ENCODE measurements at regions not wholly inside any gene's neighbourhood (a gene's known extent, or its start where the extent isn't known, plus 50 kb on each side); places are given as distances from the start of the nearest gene placed in this dataset.

- 65 to 75% methylated on average over 4 of the region's 4 CpGs for WGBS, 2 experiments
Observed at GRCh38 chr17:68662037-68662432, 60.9 kb upstream of the FAM20A start.

GRCh38 chr17:68661265-68662036 is 60.3 kb upstream of the FAM20A start:
- H3K36me3 ChIP-seq (ENCODE audit: control insufficient read depth, insufficient read depth, low read length): no peaks in the 10 kb centered on the region
- H3K9me3 ChIP-seq (ENCODE audit: control insufficient read depth, low read length): no peaks in the 10 kb centered on the region
- no peaks in the 10 kb centered on the region for H3K27me3 ChIP-seq (ENCODE audit: control insufficient read depth, insufficient read depth, low read length, poor library complexity, severe bottlenecking)
- H3K27ac ChIP-seq (ENCODE audit: insufficient read depth, low read depth, low read length, poor library complexity, severe bottlenecking): no peak overlapping the region
- H3K4me3 ChIP-seq (ENCODE audit: insufficient read depth, low read depth, low read length): no peak overlapping the region
- no peaks in the 10 kb centered on the region for H3K4me1 ChIP-seq (ENCODE audit: control insufficient read depth, insufficient read depth, low read length)
- 33 to 58% methylated on average over 2 to 3 of the region's 3 CpGs for WGBS, 2 experiments

More at GRCh38 chr17:68662037-68662432, 60.9 kb upstream of the FAM20A start:
- Histone ChIP-seq H3K27me3 (ENCODE audit: control insufficient read depth, insufficient read depth, low read length, poor library complexity, severe bottlenecking) (no peaks in the 10 kb centered on the region), H3K36me3 (ENCODE audit: control insufficient read depth, insufficient read depth, low read length) (no peaks in the 10 kb centered on the region), H3K9me3 (ENCODE audit: control insufficient read depth, low read length) (no peaks in the 10 kb centered on the region), H3K27ac (ENCODE audit: insufficient read depth, low read depth, low read length, poor library complexity, severe bottlenecking) (no peak overlapping the region), H3K4me1 (ENCODE audit: control insufficient read depth, insufficient read depth, low read length) (no peaks in the 10 kb centered on the region), H3K4me3 (ENCODE audit: insufficient read depth, low read depth, low read length) (no peak overlapping the region)

- no peak overlapping the region for H3K27ac ChIP-seq (ENCODE audit: insufficient read depth, low read depth, low read length, poor library complexity, severe bottlenecking)
- no peaks in the 10 kb centered on the region for H3K36me3 ChIP-seq (ENCODE audit: control insufficient read depth, insufficient read depth, low read length)
- H3K4me1 ChIP-seq (ENCODE audit: control insufficient read depth, insufficient read depth, low read length): no peaks in the 10 kb centered on the region
- no peak overlapping the region for H3K4me3 ChIP-seq (ENCODE audit: insufficient read depth, low read depth, low read length)
- no peaks in the 10 kb centered on the region for H3K27me3 ChIP-seq (ENCODE audit: control insufficient read depth, insufficient read depth, low read length, poor library complexity, severe bottlenecking)
- no peaks in the 10 kb centered on the region for H3K9me3 ChIP-seq (ENCODE audit: control insufficient read depth, low read length)
- WGBS, 2 experiments: 90 to 100% methylated on average over 3 of the region's 3 CpGs
Observed at GRCh38 chr17:68660302-68660701, 59.1 kb upstream of the FAM20A start.

GRCh38 chr17:68658999-68659780 is 58.0 kb upstream of the FAM20A start:
- Histone ChIP-seq H3K36me3 (ENCODE audit: control insufficient read depth, insufficient read depth, low read length) (no peaks in the 10 kb centered on the region), H3K9me3 (ENCODE audit: control insufficient read depth, low read length) (no peaks in the 10 kb centered on the region), H3K4me3 (ENCODE audit: insufficient read depth, low read depth, low read length) (no peak overlapping the region), H3K27me3 (ENCODE audit: control insufficient read depth, insufficient read depth, low read length, poor library complexity, severe bottlenecking) (no peaks in the 10 kb centered on the region), H3K27ac (ENCODE audit: insufficient read depth, low read depth, low read length, poor library complexity, severe bottlenecking) (no peak overlapping the region), H3K4me1 (ENCODE audit: control insufficient read depth, insufficient read depth, low read length) (no peaks in the 10 kb centered on the region)
- WGBS, 2 experiments: 80 to 87% methylated on average over 6 to 7 of the region's 7 CpGs

- Histone ChIP-seq H3K27ac (ENCODE audit: insufficient read depth, low read depth, low read length, poor library complexity, severe bottlenecking) (no peak overlapping the region), H3K4me3 (ENCODE audit: insufficient read depth, low read depth, low read length) (no peak overlapping the region), H3K27me3 (ENCODE audit: control insufficient read depth, insufficient read depth, low read length, poor library complexity, severe bottlenecking) (no peaks in the 10 kb centered on the region)
Observed at GRCh38 chr17:68657576-68657975, 56.4 kb upstream of the FAM20A start.

GRCh38 chr17:68657166-68657565 is 56.0 kb upstream of the FAM20A start:
- no peaks in the 10 kb centered on the region for H3K4me1 ChIP-seq (ENCODE audit: control insufficient read depth, insufficient read depth, low read length)
- no peak overlapping the region for H3K4me3 ChIP-seq (ENCODE audit: insufficient read depth, low read depth, low read length)
- 89 to 96% methylated on average over 3 to 4 of the region's 4 CpGs for WGBS, 2 experiments
- H3K27me3 ChIP-seq (ENCODE audit: control insufficient read depth, insufficient read depth, low read length, poor library complexity, severe bottlenecking): no peaks in the 10 kb centered on the region
- H3K27ac ChIP-seq (ENCODE audit: insufficient read depth, low read depth, low read length, poor library complexity, severe bottlenecking): no peak overlapping the region
- no peaks in the 10 kb centered on the region for H3K9me3 ChIP-seq (ENCODE audit: control insufficient read depth, low read length)
- H3K36me3 ChIP-seq (ENCODE audit: control insufficient read depth, insufficient read depth, low read length): no peaks in the 10 kb centered on the region

More at GRCh38 chr17:68657576-68657975, 56.4 kb upstream of the FAM20A start:
- no peaks in the 10 kb centered on the region for H3K4me1 ChIP-seq (ENCODE audit: control insufficient read depth, insufficient read depth, low read length)
- H3K36me3 ChIP-seq (ENCODE audit: control insufficient read depth, insufficient read depth, low read length): no peaks in the 10 kb centered on the region
- no peaks in the 10 kb centered on the region for H3K9me3 ChIP-seq (ENCODE audit: control insufficient read depth, low read length)
- 84 to 100% methylated on average over 1 to 2 of the region's 2 CpGs for WGBS, 2 experiments

GRCh38 chr17:68656666-68657065 is 55.5 kb upstream of the FAM20A start:
- Histone ChIP-seq H3K27ac (ENCODE audit: insufficient read depth, low read depth, low read length, poor library complexity, severe bottlenecking) (no peak overlapping the region), H3K36me3 (ENCODE audit: control insufficient read depth, insufficient read depth, low read length) (no peaks in the 10 kb centered on the region), H3K4me3 (ENCODE audit: insufficient read depth, low read depth, low read length) (no peak overlapping the region), H3K27me3 (ENCODE audit: control insufficient read depth, insufficient read depth, low read length, poor library complexity, severe bottlenecking) (no peaks in the 10 kb centered on the region), H3K9me3 (ENCODE audit: control insufficient read depth, low read length) (no peaks in the 10 kb centered on the region), H3K4me1 (ENCODE audit: control insufficient read depth, insufficient read depth, low read length) (no peaks in the 10 kb centered on the region)
- WGBS, 2 experiments: 89 to 94% methylated on average over 3 to 4 of the region's 4 CpGs
